GM21515 (cell line): ENCODE measurements at regions not wholly inside any gene's neighbourhood (a gene's known extent, or its start where the extent isn't known, plus 50 kb on each side); places are given as distances from the start of the nearest gene placed in this dataset.
"Not testable (repeated sequence)": the region's sequence is repeated elsewhere in the genome, so short reads cannot be mapped to it uniquely, and the experiment has no call there.

Experiments used
- ATAC-seq: cut with Tn5 transposase; IDR thresholded peaks from one replicate; pipeline ENCODE4 v1.9.1; 2021; ENCODE audit not compliant: unreplicated experiment

DNA sequence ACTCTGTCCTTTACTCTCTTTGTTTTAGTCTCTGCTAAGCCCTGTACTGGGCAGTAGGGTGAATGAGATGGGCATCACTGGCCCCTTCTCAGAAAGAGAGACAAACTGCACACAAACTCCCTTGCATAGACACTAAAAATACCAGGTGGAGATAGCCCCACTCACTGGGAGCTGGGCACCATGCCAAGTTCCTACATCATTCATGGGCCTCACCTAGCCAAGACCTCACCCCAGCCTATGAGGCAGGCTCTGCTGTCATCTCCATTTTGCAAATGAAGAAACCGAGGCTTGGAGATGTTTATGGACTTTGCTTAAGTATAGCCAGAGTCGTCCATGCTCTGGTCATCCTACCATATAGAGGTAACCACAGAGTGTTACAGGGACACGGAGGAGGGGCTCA, 499.8 kb upstream of the CDH11 start:
- ATAC-seq: no peak

DNA sequence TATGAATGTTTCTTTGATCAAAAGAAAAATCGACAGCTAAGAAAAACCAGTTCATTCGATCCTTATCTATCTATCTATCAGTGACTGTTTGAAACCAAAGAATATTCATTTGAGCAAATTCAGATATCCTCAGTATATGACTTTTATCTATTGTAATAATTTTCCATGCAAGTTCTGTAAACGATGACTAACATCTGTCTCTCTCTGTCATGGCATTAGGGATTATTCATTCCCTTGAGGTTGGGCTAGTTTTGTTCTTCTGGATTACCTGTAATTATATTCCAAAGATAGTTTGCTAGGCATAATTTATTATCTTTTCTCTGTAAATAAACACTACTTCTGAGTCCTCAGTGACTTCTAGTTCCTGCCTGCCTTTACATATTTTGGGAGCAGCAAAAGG, 497.7 kb upstream of the CDH11 start:
- no peak for ATAC-seq

DNA sequence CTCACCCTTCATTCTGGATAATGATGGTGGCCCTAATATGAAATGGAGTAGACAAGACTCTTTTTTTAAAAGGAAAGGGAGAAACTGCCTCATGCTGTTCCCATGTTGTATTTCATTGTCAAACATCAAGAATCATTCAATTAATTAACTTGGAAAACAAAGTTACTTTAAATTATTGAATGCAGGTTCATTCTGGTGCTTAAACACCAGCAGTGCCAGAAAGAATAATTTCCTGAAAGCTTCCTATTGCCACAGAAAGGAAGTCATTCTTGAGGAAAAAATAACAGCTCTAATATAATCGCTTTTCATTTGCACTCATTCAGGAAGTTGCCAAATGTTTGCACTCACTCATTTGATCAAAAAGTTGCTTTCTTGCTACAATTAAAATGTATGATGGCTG, 497.1 kb upstream of the CDH11 start:
- no peak for ATAC-seq

GRCh38 chr16:65618333-65618732, 496.5 kb upstream of the CDH11 start:
- no peak for ATAC-seq

- no peak for ATAC-seq
Measured at GRCh38 chr16:65617421-65617820, 495.6 kb upstream of the CDH11 start.

DNA sequence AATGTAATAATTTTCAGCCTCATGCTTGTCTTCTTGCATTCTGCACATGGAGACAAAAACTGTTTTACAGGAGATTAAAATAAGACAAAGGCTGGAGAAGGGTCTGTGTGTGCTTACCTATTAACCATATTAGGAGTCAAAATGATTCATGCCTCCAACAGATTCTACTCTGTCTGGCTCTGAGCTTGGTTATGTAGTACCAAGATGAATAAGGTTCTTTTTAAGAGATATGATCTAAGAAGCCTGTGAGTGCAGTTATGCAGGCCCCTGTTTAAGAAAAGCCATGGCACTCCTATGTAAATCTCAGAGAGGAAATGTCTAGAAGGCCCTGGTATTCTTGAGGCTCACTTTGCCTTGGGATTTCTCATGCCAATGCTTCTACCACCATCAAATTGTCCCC, 486.6 kb upstream of the CDH11 start:
- no peak for ATAC-seq

GRCh38 chr16:65604771-65605170, 482.9 kb upstream of the CDH11 start:
- ATAC-seq: no peak

DNA sequence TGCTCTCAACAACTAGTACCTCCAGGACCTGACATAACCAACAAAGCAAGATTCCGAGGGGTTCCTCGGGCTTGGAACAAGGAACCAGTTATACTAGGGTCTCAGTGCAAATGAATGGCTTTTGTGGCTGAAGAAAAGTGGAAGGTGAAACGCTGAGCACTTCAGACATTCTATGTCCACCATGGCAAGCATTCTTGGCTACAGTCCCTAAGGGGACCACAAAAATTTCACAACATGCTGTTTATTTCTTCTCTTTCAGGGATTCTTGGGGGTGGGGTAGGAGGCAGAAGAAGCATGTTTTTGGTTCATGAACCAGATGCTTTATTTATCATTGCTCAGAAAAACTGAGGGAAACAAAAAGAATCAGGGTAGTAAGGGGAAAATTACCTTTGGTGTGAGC, 479.9 kb upstream of the CDH11 start:
- ATAC-seq: no peak

DNA sequence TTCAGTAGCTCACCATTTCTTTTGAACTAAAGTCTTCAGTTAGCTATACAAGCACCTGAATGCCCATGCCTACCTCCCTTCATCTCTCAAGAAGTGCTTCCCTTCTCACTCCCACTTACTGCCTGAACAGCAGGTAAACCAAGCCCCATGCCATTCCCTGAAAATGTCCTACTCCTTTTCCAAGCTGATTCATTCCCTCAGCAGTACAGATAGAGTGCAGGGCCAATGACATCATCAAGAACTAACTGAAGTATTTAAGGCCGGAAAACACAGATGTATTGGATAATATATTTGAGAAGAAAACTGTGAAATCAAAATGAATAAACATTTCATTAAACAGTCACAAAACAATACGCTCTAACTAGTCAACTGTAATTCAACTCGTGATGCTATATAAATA, 478.8 kb upstream of the CDH11 start:
- ATAC-seq: no peak

GRCh38 chr16:65600046-65600445, 478.2 kb upstream of the CDH11 start:
- ATAC-seq: no peak

DNA sequence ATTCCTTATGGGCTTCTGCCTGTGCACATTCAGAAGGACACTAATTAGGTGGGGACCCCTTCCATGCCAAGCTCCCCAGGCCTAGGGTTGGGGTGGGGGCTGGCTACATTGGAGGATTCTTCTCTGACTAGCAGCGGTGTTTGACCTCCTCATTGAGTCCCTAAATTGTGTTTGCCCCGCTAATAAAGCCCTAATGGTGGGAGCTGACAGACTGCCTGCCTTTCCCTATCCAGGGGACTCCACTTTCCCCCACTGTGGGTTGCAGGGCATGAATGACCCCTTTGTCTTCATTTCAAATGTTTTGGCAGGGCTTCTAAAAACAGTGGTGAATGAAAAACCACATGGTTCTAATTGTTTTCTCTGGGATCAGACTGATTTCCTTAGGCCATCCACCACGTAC, 476.8 kb upstream of the CDH11 start:
- no peak for ATAC-seq

DNA sequence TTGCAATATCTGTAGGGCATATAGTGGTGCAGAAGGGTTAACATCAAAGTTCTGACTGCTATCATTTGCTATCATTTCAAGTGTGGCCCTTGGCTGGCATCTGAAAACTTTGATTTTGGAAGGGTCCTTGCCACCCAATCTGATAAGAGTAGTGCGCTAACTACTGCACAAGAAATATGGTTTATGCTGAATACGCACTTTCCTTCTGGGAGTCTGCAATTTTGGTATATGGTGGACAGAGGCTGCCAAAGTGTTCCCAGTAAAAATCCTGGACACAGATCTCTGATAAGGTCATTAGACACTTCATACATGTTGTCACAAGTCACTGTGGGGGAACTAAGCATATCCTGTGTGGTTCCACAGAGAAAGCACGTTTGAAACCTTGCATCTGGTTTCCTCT, 461.6 kb upstream of the CDH11 start:
- no peak for ATAC-seq

- no peak for ATAC-seq
Measured at GRCh38 chr16:65579050-65579449, 457.2 kb upstream of the CDH11 start.

DNA sequence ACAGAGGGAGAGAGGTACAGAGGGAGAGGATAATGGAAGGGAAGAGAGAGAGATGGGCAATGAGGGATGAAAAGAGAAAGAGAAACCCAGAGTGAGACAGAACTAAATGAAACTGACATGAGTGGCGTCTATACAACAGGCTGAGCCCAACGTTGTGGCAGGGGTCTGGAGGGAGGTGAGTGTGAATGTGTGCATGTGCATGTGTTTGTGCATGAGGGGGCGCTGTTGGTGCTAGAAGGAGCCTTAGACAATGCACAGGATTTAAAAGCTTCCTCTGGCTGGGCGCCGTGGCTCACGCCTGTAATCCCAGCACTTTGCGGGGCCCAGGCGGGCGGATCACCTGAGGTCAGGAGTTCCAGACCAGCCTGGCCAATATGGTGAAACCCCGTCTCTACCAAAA, 454.8 kb upstream of the CDH11 start:
- ATAC-seq: no peak

DNA sequence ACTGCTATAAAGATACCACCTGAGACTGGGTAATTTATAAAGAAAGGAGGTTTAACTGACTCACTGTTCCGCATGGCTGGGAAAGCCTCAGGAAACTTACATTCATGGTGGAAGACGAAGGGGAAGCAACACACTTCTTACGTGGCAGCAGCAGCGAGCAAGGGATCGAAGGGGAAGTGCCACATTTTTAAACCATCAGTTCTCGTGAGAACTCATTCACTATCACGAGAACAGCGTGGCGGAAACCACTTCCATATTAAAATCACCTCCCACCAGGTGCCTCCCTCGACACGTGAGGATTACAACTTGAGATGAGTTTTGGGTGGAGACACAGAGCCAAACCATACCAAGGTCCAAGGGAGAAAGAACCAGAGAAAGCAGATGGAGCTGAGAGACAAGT, 454.3 kb upstream of the CDH11 start:
- no peak for ATAC-seq

- ATAC-seq: no peak
Measured at GRCh38 chr16:65574326-65574966, 452.6 kb upstream of the CDH11 start.

GRCh38 chr16:65572156-65572555, 450.3 kb upstream of the CDH11 start:
- no peak for ATAC-seq

DNA sequence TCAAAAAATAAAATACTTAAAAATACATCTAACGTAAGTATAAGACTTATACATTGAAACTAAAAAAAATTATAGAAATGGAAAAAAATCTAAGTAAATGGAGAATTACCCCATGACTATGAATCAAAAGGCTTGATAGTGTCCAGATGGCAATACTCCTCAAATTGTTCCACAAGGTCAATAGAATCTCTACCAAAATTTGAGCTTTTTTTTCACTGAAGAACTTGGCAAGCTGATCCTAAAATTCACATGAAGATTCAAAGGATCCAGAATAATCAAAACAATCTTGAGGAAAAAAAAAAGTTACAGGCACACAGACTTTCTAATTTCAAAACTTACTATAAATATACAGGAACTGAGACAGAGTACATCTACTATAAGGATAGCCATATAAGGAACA, 448.4 kb upstream of the CDH11 start:
- ATAC-seq: no peak

- no peak for ATAC-seq
Measured at GRCh38 chr16:65559846-65560245, 438.0 kb upstream of the CDH11 start.

- ATAC-seq: not testable (repeated sequence)
Measured at GRCh38 chr16:65549689-65550088, 427.8 kb upstream of the CDH11 start.

DNA sequence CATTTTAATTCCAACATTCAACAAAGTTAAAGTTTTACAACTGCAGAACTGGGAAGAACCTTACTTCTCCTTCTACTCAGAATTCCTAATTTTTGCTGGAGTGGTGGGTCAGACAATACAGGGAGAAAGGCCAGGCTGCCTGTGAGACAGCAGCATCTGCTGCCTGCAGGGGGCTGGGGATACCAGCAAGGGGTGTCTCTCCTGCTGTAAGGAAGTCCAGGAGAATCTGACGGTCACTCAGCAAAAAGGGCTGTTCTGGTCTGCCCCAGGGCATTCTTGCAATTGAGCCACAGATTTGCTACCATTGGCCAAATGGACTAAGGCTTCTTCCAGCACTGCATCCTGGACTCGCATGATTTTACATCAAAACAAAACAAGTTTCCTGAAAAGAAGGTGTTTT, 426.6 kb upstream of the CDH11 start:
- ATAC-seq: no peak

- ATAC-seq: no peak
Measured at GRCh38 chr16:65547772-65548446, 426.0 kb upstream of the CDH11 start.

DNA sequence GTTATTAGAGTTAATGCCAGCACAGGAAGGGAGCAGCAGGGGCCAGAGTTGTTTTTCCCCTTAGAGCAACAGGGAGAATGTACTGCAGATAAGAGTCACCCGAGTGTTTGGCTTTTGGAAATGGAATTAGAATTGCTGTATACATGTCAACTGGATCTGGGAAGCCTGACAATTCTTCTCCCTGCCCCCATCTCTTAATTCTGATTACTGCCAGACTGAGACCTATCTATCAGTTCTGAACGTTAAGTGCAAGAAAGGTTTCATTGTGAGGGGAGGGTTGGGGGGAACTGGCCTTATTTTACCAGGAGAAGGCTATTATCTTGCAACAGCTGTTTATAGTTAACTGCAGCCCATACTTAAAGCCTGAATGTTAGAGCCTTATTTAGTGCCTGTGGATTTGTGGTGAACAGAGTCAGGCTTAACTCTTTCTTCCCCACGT, 424.5 kb upstream of the CDH11 start:
- ATAC-seq: no peak
